Activated naive CD4-positive, alpha-beta T cell treated with anti-CD3 and anti-CD28 coated beads, Interleukin-2, amount 10 ng/mL, durations not matched to agents 7 days and 5 days (primary cell): ENCODE measurements at regions not wholly inside any gene's neighbourhood (a gene's known extent, or its start where the extent isn't known, plus 50 kb on each side); places are given as distances from the start of the nearest gene placed in this dataset.

Experiments
- CTCF ChIA-PET: fragments of 350-600 bp; sonication (Branson Sonifier 250); formaldehyde crosslinking; loops from one replicate; lab custom pipeline; 2021; ENCODE audit warnings: antibody characterized with exemption; lab: Charles Lee
- DNase-seq: peaks from one replicate; pipeline ENCODE4 v3.0.0-alpha.2; 2020
- H3K27ac Mint-ChIP-seq: one replicate; pipeline ENCODE4 v1.8.0; 2021; ENCODE audit warnings: mild to moderate bottlenecking, moderate library complexity, mixed read lengths
- H3K27me3 Mint-ChIP-seq: one replicate; pipeline ENCODE4 v1.8.0; 2021; ENCODE audit warnings: mild to moderate bottlenecking, mixed read lengths
- H3K36me3 Mint-ChIP-seq: one replicate; pipeline ENCODE4 v1.8.0; 2021; ENCODE audit warnings: mixed read lengths
- H3K4me1 Mint-ChIP-seq: one replicate; pipeline ENCODE4 v1.8.0; 2021; ENCODE audit warnings: mixed read lengths
- H3K4me3 Mint-ChIP-seq: one replicate; pipeline ENCODE4 v1.8.0; 2021; ENCODE audit warnings: mild to moderate bottlenecking, moderate library complexity, mixed read lengths
- H3K9me3 Mint-ChIP-seq: one replicate; pipeline ENCODE4 v1.8.0; 2021; ENCODE audit warnings: mixed read lengths

DNA sequence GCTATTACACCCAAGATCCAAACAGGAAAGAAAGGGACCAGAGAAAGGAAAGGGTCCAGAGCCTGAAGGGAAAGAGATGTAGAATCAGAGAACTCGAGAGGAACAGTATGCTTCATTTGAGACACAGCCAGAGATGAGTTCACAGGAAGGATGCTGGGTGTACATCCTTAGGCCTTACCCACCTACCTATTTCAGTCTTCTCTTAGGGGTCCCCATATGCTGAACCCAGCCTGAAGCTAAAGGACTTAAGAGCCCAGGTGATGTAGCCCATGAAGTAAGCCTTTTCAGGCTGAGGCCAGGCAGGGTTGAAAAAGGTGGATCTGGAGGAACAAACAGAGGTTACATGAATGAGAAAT is 338.0 kb upstream of the KCNH8 start:
- CTCF ChIA-PET = no interaction called here
- Mint-ChIP-seq H3K27me3 (no peaks in the 10 kb centered on the region), H3K27ac (no peak overlapping the region), H3K4me3 (no peak overlapping the region), H3K36me3 (no peaks in the 10 kb centered on the region), H3K9me3 (no peaks in the 10 kb centered on the region), H3K4me1 (no peaks in the 10 kb centered on the region)
- no peak for DNase-seq

DNA sequence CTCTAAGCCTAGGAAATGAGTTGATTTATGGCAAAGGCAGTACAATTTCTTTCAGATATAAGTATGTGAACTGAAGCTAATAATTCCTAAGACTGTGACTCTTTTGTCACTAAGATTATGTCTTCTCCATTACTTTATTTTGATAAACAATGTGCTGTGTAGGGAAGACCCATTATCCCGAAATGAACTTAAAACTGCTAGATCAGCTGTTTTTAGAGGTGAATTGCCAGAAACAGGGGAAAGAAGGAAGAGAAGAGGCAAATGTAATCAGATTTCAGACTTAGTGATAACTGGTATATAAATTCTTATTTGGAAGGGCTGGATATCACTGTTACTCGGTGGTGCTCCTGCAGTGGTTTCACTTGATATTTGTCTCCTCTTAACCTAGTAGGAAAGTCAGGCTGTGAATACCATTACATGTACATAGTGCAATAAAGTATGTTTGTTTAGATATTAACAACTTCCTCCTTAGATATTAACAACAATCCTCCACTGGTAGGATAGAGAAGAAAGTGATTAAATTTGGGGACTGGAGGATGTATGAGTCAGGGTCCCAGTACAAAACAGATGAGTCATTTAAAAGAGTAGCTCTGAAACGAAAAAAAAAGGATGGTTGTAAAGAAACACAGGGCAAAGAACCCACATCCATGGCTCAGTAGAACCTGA is 338.5 kb upstream of the KCNH8 start:
- H3K36me3 Mint-ChIP-seq = no peaks in the 10 kb centered on the region
- CTCF ChIA-PET = no interaction called here
- H3K9me3 Mint-ChIP-seq = no peaks in the 10 kb centered on the region
- H3K4me1 Mint-ChIP-seq = no peaks in the 10 kb centered on the region
- H3K4me3 Mint-ChIP-seq = no peak overlapping the region
- no peaks in the 10 kb centered on the region for H3K27me3 Mint-ChIP-seq
- no peak overlapping the region for H3K27ac Mint-ChIP-seq
- no peak for DNase-seq

DNA sequence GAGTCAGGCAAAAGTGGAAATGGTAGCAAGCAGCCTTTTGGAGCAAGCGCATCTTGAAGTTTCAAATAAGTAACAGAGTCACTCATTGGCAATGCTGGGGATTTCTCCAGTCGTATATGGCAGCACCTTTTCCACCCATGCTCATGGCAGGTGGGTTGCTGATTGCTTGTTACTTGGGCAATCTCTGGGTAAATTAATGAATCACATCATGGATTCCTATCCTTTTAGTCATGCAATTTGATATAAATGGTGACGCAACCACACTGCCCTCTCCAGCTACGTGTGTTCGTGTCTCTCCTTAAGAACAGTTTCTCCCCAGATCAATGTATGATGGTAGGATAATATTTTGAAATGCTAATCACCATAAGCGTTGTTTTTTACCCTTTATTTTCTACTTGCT is 339.9 kb upstream of the KCNH8 start:
- no peak overlapping the region for H3K27ac Mint-ChIP-seq
- no peaks in the 10 kb centered on the region for H3K4me1 Mint-ChIP-seq
- DNase-seq = no peak
- no peaks in the 10 kb centered on the region for H3K9me3 Mint-ChIP-seq
- no peaks in the 10 kb centered on the region for H3K27me3 Mint-ChIP-seq
- CTCF ChIA-PET = no interaction called here
- H3K36me3 Mint-ChIP-seq = no peaks in the 10 kb centered on the region
- no peak overlapping the region for H3K4me3 Mint-ChIP-seq

DNA sequence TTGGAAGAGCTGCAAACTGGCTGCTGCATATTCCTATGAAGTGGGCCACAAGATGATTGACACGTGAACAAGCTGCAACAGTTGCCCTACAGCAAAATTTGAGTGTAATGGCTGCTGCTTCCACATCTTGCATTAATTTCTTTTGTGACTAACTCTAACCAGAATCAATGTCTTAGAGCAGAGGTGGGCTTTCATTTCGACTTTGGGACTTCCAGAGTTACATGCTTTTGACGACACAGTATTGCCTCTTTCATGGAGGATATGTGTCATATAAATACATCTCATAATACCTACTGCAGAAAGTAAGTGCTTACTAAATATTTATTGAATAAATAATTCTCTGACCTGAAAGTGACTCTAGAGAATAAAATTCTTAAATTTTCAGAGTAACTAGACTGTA is 340.7 kb upstream of the KCNH8 start:
- H3K9me3 Mint-ChIP-seq = no peaks in the 10 kb centered on the region
- no peak overlapping the region for H3K4me3 Mint-ChIP-seq
- no peaks in the 10 kb centered on the region for H3K27me3 Mint-ChIP-seq
- DNase-seq = no peak
- H3K4me1 Mint-ChIP-seq = no peaks in the 10 kb centered on the region
- H3K36me3 Mint-ChIP-seq = no peaks in the 10 kb centered on the region
- CTCF ChIA-PET = no interaction called here
- no peak overlapping the region for H3K27ac Mint-ChIP-seq

DNA sequence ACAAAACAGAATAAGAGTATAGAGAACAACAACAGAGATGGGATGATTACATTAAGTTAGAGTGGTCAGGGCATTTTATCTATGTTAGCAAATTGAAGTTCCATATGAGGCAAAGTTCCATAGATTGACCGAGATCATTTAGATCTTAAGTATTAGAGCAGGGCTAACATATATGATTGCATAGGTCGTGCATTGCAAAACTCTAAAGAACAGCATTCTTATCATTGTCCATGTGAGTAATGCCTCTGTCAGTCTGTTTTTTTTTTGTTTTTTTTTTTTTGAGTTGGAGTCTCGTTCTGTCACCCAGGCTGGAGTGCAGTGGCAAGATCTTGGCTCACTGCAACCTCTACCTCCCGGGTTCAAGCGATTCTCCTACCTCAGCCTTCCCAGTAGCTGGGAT is 341.7 kb upstream of the KCNH8 start:
- CTCF ChIA-PET = no interaction called here
- Mint-ChIP-seq H3K27me3 (peaks cover 4% of the 10 kb centered on the region), H3K36me3 (no peaks in the 10 kb centered on the region), H3K27ac (no peak overlapping the region), H3K4me1 (no peaks in the 10 kb centered on the region), H3K4me3 (no peak overlapping the region), H3K9me3 (no peaks in the 10 kb centered on the region)
- DNase-seq = no peak

DNA sequence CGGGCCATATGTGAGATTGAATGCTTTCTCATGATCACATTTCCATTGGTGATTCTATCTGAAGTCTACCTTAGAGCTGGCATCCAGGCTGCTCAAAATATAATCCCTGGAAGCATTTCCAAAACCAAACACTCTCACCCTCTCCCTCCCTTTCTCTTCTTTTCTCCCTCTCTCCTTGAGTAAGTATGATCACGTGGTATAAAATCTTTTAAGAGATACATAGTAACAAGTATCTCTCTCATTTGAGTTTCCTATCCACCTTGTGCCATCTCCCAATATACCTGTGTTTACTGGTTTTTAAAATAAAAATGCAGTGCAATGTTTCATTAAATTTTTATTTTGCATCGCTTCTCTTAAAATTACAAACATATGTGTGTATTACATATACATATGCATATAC is 350.9 kb upstream of the KCNH8 start:
- CTCF ChIA-PET = interaction anchor here (0.6 kb wide), 1 partner anchor 600 kb away, joined by 3 read pairs; no protein-coding TSS in a partner anchor
- Mint-ChIP-seq H3K4me1 (no peaks in the 10 kb centered on the region), H3K4me3 (no peak overlapping the region), H3K9me3 (no peaks in the 10 kb centered on the region), H3K36me3 (no peaks in the 10 kb centered on the region), H3K27ac (no peak overlapping the region), H3K27me3 (peaks cover 9% of the 10 kb centered on the region)
- no peak for DNase-seq

DNA sequence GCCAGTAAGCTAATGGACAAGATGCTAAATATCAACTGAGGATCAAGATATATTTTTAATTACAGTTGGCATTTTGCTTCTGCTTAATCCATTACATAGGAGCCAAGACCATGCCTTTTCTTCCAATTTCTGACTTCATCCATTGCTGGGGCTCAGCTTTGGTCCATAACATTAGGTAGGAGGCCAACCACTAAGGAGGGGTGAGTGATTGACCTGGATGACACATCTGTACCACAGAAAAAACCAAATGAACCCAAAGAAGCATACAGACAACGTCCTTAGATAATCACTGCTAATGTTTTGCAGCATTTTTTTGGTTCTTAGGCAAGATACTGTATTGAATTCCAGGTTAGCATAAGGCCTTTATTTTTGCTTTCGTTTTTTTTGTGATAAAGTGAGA is 353.2 kb upstream of the KCNH8 start:
- H3K9me3 Mint-ChIP-seq = no peaks in the 10 kb centered on the region
- peaks cover 3% of the 10 kb centered on the region for H3K4me1 Mint-ChIP-seq
- no peaks in the 10 kb centered on the region for H3K27me3 Mint-ChIP-seq
- H3K4me3 Mint-ChIP-seq = no peak overlapping the region
- CTCF ChIA-PET = no interaction called here
- no peaks in the 10 kb centered on the region for H3K36me3 Mint-ChIP-seq
- no peak overlapping the region for H3K27ac Mint-ChIP-seq
- DNase-seq = no peak

DNA sequence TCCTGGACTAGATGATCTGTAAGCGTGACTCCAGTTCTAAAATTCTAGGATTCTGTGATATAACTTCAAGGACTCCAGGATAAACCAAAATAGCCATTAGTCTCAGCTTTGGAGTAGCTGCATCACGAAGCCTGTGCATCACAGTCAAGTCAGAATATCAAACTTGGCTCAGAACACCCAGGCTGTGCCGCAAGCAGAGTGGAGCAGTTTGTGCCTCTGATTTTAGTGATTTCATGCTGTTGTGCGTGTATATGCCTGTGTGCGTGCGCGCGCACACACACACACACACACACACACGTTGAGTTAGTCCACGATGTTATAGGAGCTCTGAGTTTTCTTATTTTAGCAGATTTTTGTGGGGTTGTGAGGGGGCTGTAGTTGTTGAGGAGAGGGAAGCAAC is 356.6 kb upstream of the KCNH8 start:
- CTCF ChIA-PET = no interaction called here
- no peaks in the 10 kb centered on the region for H3K27me3 Mint-ChIP-seq
- H3K4me1 Mint-ChIP-seq = peaks cover 3% of the 10 kb centered on the region
- no peak overlapping the region for H3K27ac Mint-ChIP-seq
- H3K4me3 Mint-ChIP-seq = peak overlapping the region; percentile 3
- no peak for DNase-seq
- no peaks in the 10 kb centered on the region for H3K9me3 Mint-ChIP-seq
- no peaks in the 10 kb centered on the region for H3K36me3 Mint-ChIP-seq

DNA sequence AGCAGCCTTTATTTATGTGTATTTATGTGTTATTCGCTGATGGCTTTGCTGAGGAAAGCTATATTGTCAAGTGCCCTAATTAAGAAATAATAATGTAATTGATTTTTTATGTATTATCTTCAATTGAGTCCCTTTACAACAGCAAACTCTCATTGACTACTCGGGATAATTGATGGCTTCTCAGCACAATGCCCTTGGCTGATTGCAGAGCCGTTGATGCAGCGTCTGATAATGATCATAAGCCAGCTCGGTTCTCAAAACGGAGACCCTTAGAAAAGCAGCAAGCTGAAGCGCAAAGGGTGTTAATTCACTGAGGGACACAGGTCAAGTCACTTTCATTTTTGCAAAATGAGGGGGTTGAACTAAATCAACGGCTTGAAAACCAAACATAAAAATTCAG is 357.1 kb upstream of the KCNH8 start:
- Mint-ChIP-seq H3K27ac (no peak overlapping the region), H3K4me1 (peaks cover 3% of the 10 kb centered on the region), H3K27me3 (no peaks in the 10 kb centered on the region), H3K4me3 (no peak overlapping the region), H3K36me3 (no peaks in the 10 kb centered on the region), H3K9me3 (no peaks in the 10 kb centered on the region)
- CTCF ChIA-PET = interaction anchor here (0.6 kb wide), 1 partner anchor 1195 kb away, joined by 3 read pairs; no protein-coding TSS in a partner anchor
- no peak for DNase-seq

DNA sequence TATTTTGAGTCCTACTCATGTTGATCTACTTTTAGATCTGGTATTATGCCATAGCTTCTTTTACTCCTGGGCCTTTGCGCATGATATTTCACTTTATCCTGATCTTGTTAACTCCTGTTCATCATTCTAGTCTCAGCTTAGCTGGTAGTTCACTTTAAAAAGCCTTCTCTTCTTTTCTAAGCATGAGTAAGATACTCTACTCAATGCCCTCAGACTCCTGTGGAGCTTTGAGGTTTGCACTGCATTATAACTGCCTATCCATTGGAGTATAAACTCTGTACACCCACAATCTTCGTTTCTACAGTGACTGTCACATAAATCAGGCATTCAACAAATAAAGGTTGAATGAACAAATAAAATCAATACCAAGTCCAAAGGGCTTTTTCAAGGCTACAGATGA is 357.9 kb upstream of the KCNH8 start:
- Mint-ChIP-seq H3K4me3 (no peak overlapping the region), H3K4me1 (peaks cover 3% of the 10 kb centered on the region), H3K27ac (no peak overlapping the region), H3K36me3 (no peaks in the 10 kb centered on the region), H3K9me3 (no peaks in the 10 kb centered on the region), H3K27me3 (no peaks in the 10 kb centered on the region)
- DNase-seq = no peak
- CTCF ChIA-PET = no interaction called here

DNA sequence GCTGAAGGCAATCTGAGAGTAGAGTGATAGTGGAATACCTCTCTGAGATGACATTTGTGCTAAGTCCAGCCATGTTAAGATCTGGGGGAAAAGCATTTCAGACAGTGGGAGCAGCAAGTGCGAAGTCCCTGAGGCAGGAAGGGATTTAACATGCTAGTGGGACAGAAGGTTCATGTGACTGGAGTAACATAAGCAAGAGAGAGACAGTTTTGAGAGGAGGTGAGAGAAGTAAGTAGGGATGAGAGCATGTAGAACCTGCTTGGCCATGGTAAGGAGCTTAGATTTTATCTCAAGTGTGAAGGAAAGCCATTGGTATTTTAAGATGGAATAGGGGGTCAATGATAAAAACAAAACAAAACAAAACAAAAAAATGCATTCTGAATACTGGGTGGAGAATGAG is 358.6 kb upstream of the KCNH8 start:
- Mint-ChIP-seq H3K27me3 (no peaks in the 10 kb centered on the region), H3K36me3 (no peaks in the 10 kb centered on the region), H3K9me3 (no peaks in the 10 kb centered on the region), H3K4me1 (peaks cover 3% of the 10 kb centered on the region), H3K4me3 (no peak overlapping the region), H3K27ac (no peak overlapping the region)
- CTCF ChIA-PET = no interaction called here
- peak; percentile 22 for DNase-seq

DNA sequence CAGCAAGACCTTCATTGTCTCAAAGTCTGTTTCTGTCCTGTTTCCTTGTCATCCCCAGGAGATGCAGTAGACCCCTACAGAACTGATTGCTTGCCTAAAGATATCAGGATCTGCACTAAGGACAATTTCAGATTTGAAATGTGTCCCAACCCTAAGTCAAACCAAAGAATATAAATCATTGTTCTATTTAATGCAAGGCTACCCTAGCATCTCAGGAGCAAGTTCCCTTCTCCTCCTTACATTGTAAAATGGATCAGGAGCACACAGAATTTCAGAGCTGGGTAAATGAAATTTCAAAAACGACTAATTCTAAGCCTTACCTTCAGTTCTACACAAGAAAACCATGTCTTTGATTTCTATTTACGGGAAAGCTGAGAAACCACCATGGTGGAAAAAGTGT is 360.9 kb upstream of the KCNH8 start:
- Mint-ChIP-seq H3K36me3 (no peaks in the 10 kb centered on the region), H3K27ac (no peak overlapping the region), H3K27me3 (no peaks in the 10 kb centered on the region), H3K9me3 (no peaks in the 10 kb centered on the region), H3K4me3 (no peak overlapping the region), H3K4me1 (peaks cover 3% of the 10 kb centered on the region)
- CTCF ChIA-PET = no interaction called here
- no peak for DNase-seq

DNA sequence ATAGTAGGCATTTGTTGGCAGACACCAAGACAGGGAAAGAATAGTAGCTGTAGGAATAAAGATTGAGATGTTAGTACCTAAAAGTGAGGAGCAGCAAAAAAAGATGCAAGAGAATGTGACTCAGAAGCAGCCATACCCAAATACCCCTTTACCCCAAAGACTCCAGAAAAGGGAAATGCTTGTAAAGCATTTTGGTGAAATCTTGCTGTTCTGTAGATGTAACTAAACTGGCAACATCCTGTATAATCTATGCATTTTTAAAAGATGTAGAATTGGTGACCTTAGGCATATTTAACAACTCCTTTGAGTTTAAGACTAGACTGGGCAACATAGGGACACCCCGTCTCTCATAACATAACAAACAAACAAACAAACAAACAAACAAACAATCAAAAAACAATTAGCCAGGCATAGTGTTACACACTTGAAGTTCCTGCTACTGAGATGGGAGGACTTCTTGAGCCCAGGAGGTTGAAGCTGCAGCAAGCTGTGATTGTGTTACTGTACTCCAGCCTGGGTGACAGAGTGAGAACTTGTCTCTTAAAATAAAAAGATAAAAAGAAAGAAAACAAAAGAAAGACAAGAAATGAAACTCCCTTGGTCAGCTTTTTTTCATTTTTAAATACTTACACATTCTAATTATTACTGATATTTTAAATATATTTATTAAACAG is 361.5 kb upstream of the KCNH8 start:
- H3K27ac Mint-ChIP-seq = peak overlapping the region; percentile 20
- CTCF ChIA-PET = interaction anchor here (1.0 kb wide), 1 partner anchor 27 kb away, joined by 3 read pairs; no protein-coding TSS in a partner anchor
- DNase-seq = no peak
- no peak overlapping the region for H3K4me3 Mint-ChIP-seq
- H3K27me3 Mint-ChIP-seq = no peaks in the 10 kb centered on the region
- no peaks in the 10 kb centered on the region for H3K36me3 Mint-ChIP-seq
- H3K9me3 Mint-ChIP-seq = no peaks in the 10 kb centered on the region
- peaks cover 3% of the 10 kb centered on the region for H3K4me1 Mint-ChIP-seq

DNA sequence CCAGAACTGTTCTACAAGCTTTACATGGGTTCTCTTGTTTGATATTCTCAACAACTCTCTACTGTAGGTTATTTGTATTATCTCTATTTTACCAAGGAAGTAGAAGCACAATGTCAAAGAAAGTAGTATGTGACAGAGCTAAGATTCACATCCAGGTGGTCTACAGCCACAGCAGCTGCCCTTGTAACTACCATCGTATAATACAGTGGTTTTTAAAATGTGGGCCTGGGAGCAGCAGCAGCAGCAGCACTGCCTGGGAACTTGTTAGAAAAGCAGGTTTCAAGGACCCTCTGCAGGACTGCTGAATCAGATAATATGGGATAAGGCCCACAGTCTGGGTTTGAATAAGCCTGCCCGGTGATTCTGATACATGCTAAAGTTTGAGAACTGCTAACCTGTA is 357.1 kb upstream of the SATB1 start:
- Mint-ChIP-seq H3K27ac (no peak overlapping the region), H3K4me1 (peaks cover 29% of the 10 kb centered on the region), H3K4me3 (no peak overlapping the region), H3K27me3 (no peaks in the 10 kb centered on the region), H3K9me3 (no peaks in the 10 kb centered on the region), H3K36me3 (no peaks in the 10 kb centered on the region)
- CTCF ChIA-PET = no interaction called here
- DNase-seq = no peak

DNA sequence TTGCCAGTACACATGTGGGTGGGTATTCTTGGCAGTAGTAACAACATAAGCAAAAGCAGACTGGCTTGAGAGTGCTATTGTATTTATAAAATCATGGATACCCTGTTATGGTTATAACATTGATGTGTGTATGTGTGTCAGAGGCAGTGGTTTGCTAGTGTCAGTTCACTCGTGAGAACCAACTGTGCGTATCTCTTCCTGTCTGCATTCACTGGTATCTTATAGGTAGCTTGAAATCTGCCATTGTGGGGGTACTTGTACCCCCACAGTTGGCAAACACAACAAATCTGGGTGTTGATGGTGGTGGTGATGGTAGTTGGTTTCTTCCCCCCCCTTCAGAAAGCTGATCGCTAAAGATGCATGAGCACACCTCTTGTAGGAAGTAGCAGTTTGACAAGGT is 355.8 kb upstream of the SATB1 start:
- CTCF ChIA-PET = interaction anchor here (0.7 kb wide), 1 partner anchor 238 kb away, joined by 3 read pairs; no protein-coding TSS in a partner anchor
- Mint-ChIP-seq H3K36me3 (no peaks in the 10 kb centered on the region), H3K27me3 (no peaks in the 10 kb centered on the region), H3K9me3 (no peaks in the 10 kb centered on the region), H3K27ac (no peak overlapping the region), H3K4me3 (no peak overlapping the region), H3K4me1 (peaks cover 29% of the 10 kb centered on the region)
- DNase-seq = no peak
